Suppressor macrophage treated with lipopolysaccharide for 1 hour (primary cell): ENCODE measurements at regions not wholly inside any gene's neighbourhood (a gene's known extent, or its start where the extent isn't known, plus 50 kb on each side); places are given as distances from the start of the nearest gene placed in this dataset.

Source experiments
- DNase-seq, 3 donors: peaks; one replicate each; pipeline ENCODE4 v3.0.0-alpha.2; 2020 to 2022

DNA sequence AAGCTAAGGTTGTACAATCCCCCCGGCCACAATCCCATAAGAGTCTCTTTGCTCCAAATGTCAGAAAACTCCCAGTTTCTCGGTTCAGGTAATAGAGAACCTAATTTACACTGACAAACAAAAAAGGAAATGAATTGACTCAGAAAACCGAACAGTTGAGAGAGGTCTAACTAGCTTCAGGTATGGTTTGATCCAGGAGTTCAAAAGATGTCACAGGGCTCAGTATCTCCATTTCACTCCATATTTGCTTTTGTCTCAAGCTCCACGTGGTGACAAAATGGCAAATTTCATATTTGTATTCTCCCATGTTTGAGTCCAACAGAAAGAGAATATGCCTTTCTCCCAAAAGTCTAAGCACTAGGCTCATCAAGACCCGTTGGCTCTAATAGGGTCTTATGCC, 117.4 kb downstream of the AXIN2 start:
- DNase-seq, result no peak

DNA sequence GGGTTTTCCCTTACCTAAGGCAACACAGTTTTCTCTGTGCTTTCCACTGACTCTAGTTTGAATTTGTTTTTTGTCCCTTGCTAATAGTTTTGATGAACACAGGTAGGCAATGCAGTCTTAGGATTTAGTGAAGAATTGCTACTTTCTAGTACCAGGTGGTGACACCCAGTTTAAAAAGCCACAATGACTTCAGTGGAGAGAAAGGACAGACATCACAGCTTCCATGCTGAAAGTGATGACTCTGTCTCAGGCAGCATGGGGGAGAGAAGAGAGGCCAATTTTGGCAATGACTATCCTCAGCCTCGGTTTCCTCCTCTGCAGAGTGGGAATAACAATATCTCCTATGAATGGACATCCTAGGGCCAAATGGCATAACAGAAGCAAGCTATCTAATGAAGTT, 118.8 kb downstream of the AXIN2 start:
- no peak for DNase-seq

DNA sequence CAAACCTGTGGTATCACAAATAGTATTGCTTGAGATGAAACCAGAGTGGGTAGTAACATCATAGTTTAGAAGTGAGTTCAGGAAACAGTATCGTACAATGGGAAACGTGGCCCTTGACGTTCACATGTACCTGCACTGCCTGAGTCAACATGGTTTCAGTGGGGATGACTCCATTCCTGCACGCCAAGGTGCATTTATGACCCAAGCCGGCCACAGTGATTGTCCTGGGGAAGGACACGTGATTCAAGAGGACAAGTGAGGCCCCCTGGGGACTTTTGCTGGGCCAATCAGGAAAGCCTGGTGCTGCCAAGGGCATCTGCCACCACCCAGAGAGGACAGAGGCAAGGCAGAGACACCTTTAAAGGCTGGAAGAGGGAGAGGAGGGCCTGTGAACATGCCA, 119.2 kb downstream of the AXIN2 start:
- DNase-seq, result no peak

DNA sequence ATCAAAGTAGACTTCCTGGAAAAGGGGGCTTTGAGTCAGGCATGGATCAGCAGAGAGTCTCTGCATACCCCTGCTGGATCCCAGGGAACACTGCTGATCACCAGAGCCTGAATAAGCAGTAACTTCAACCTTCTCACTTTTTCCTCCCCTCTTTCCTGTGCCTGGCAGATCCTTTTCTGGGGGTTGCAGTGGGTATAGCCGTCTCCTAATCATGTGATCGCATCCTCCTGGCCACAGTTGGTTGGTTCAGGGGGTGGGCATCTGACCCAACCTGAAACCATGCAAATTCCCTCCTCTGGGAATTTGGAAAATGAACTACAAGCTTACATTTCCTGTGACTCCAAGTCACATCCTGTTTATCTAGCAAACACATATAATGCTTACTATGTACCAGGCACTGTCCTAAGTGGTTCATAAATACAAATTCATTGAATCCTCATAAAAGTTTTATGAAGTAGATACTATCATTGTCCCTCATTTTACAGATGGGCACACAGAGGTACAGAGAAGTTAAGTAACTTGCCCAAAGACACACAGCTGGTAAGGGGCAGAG, 120.3 kb downstream of the AXIN2 start:
- no peak for DNase-seq

DNA sequence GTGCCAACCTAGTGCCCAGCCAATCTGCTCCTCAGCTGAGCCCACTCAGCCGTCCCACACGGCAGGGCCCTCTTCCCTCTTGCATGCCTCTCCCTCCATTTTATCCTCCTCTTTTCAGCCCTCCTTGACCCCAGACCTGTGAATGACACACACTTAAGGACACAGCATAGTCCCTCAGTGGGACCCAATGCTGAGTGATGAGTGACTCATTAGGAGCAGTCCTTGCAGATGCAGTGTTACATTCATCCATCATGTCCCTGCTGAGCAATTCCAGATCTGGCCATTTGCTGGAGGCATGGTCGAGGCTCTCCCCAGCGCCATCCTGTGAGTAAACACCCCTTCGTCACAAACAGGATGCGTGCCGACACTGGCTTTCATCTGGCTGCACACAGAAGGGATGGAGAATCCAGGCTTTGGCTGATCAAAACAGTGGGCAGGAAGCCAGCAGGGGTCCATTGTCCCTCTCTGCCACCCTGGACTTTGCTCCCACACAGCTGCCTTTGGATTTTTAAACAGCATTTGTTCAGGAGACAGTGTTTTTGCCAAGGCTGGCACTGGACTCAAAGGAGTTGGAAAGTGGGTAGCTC, 122.6 kb downstream of the AXIN2 start:
- DNase-seq, result no peak

DNA sequence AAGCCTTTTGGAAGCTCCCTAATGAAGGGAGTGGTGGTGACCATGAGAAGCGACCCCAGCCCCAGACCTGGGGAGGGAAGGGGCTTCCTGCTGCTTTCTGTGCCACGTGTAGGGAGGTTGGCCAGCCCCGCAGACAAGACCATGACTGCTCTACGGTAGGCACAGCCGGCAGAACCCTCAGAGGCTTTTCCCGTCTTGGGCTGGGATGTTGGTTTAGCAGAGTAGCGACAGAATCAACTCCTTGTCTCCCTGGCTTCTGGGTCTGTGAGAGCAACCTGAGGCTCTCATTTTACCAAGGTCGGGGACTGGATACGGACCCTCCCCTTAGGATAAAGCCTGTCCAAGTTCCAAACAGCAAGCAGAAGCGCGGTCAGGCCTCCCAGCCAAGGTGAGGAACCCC, 123.3 kb downstream of the AXIN2 start:
- no peak for DNase-seq

DNA sequence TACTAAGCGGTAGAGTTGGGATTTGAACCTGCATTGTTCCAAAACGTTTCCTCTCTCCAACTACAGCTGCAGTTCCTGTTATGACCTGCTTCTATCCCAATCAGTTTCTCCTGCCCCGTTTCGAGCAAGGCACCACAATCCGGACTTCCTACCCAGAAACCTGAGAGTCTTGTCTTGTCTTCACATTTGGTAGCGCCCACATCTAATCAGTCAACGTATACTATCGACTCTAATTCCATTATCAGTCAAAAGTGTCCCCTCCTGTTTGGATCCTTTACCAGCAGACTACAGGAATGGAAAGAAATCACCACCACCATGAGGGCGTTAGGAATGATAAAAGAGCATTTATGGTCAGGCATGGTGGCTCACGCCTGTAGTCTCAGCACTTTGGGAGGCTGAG, 124.6 kb downstream of the AXIN2 start:
- no peak for DNase-seq

DNA sequence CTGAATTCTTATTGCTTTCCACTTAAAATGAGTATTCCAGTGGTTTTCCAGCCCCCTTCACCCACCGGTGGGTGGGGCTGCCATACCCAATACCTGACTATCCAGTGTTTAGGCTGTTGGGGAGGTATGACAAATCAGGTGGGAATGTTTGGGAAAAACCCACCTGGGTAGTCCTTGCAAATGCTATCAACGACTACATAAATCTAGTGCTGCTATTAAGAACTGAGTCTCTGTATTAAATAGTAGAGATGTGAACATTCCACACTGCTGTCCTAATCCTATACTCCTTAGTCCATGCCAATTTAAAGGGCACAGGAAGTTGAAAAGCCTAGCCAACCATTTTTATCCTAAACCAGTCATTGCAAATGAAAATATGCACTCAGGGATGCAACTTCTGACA, 126.6 kb downstream of the AXIN2 start:
- no peak for DNase-seq

DNA sequence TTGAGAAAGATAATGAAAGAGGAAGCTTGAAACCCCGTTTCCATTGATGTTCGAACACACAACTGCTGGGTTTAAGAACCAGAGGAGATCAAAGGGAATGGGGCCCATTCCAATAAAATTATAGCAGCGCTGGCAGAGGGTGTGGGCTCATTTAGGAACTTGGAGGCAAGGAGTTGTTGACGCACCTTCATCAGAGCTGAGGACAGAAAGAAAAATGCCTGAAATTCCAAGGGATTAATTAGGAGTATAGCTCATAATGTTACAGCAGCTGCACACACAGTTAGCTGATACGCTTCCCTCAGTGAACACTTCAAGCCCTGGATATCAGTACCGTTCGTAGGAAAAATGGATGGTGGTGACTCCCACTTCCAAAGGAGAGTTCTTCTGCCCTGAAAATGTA, 127.2 kb downstream of the AXIN2 start:
- DNase-seq, result no peak

DNA sequence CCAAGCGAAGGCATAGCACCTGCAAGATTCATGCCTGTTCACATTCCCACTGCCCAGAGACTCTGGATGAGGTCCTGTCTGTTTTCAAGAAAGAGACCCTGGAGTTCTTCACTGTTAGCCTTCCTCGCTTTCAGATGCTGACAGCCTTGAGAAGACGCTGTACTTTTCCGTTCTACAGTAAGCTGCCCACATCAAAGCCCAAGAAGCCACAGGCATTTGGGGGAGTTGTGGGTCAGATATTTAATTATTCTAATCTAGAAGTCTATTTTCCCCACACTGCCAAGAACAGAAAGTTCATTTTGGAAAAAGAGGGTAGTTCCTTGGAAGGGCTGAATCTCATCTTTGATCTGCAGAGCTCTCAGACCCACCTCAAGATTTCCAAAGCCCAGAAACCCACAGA, 127.9 kb downstream of the AXIN2 start:
- no peak for DNase-seq

DNA sequence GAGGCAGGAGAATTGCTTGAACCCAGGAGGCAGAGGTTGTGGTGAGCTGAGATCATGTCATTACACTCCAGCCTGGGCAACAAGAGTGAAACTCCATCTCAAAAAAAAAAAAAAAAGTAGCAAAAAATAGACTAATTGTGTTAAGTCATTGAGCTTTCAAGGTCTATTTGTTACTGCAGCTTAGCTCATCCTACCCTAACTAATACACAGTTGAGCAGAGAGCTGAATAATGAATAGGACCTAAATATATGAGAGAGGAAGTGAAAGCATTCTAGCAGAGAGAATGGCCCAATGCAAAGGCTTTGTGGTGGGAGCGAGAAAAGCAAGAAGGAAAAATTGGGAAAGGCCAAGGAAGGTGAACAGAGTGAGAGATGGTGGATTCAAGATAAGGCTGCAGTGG, 128.3 kb downstream of the AXIN2 start:
- DNase-seq, result no peak

DNA sequence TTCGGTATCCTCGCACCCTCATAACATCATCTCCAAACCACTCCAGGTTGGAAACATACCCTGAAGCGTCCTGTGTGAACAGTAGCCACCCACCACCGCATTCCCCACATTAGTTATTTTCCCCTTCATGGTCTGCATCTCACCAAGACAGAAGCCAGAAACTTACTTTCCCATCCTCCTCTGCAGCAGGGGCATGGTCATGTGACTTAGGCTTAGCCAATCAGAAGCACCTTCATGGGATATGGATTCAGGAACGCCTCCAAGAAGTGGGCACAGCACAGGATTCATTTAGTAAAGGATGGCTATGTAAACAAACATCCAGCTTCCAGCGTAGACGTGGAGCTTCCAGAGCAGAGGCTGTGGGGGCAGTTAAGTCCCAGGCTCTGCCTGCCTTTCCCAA, 130.3 kb downstream of the AXIN2 start:
- DNase-seq, result no peak

DNA sequence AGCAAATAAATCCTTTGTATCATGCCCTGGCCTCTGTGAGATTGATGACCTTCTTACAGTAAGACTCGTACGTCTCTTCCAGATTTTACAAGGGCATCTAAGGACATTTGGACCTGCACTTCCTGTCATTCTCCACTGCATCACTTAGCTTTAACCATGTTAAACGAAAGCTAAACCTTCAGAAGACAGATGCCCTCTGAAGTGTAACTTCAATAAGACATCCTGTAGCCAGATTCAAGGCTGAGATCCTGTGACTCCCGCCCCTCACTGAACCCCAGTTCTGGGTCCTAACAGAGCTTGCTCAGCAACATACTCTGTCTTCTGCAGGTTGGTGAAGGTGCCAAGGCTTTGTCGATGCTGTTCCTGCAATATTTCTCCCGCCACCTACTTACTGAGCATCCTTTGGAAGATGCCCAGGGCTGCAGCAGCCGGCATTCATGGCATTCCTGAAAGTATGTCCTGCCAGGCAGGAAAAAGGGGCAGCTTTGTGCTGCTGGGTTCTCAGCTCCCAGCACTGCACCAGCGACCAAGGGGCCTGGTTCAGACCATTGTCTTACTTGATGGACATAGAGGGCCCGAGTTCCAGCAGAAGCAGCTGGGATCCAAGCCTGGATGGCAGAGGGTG, 131.1 kb downstream of the AXIN2 start:
- no peak for DNase-seq

DNA sequence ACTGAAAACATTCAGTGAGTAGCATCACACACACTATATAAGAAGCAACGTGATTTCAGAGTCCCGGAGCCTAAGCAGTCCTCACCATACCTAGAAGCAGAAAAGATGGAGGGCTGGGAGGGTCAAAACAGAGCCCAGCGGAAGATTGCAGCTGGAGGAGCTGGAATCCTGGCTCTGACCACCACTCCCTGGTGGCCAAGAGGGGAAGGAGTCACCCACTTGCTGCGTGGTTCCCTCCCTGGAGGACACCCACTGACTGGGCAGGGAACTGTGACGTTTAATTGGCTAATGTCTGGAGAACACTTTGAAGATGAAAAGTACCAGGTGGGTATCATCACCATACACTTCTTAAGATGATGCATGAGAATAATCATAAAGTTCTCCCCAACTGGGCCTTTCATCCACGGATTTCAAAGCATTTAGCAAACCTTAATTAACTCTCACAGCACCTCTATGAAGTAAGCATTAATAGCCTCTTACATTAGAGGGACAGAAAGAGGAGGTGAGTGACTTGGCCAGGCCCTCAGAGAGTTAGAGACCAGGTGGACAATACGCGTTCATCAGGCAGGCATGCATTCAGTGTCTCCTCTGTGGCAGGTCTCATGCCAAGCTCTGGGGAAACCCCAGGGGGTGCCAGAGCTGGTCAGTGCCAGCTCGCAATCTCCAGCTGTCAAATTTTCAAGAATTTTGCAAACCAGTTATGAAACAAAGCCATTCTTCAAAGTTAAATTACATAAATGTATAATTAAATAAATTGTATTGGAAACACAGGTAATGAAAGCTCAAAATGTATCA, 137.9 kb downstream of the AXIN2 start:
- DNase-seq, result no peak

DNA sequence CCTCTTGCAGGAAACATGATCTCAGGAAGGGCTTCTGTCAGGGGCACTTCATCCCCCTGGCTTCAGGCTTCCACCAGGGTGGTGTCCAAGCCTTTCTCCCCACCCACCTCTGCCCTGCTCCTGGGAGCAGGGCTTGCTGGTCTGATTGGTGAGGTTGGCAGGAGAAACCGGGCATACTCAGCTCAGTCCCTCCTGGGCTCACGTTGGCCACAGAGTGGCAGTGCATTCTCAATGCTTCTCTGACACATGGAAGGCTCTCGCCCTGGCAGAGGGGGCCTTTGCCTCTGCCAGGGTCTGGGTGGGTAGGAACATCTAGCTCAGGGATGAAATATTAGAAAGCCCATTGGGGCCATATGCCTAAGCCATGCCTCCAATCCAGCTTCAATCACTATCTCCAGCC, 142.8 kb downstream of the AXIN2 start:
- no peak for DNase-seq

DNA sequence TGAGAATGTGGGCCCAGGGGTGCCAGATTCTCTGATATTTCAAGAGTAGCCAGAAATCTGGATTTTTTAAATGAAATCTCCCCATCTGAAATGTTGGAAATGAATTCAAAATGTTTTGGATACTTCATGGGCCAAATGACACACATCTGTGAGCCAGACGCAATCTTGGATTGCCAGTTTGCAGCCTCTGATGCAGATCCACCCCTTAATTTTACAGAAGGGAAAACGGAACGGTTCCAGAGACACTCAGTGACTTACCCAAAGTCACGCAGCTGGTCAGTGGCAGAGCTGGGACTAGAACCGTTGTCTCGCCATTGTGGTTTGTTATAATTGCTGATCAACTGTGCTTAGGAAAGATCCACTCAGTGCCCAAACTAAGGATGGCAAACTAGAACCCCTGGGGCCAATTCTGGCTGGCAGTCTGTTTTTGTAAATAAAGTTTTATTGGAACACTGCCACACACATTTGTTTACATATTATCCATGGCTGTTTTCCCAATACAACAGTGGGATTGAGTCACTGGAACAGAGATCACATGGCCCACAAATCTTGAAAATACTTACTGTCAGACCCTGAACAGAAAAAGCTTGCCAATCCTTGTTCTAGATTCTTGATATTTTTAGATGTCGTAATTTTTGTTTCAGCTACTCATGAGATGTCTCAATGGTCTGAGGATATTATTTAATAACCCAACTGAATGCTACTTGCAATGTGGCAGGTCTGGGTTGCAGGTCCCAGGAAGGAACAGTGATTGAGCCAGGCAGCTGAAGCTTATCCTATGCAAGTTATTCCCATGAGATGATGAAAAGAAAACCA, 143.8 kb downstream of the AXIN2 start:
- DNase-seq, result no peak

DNA sequence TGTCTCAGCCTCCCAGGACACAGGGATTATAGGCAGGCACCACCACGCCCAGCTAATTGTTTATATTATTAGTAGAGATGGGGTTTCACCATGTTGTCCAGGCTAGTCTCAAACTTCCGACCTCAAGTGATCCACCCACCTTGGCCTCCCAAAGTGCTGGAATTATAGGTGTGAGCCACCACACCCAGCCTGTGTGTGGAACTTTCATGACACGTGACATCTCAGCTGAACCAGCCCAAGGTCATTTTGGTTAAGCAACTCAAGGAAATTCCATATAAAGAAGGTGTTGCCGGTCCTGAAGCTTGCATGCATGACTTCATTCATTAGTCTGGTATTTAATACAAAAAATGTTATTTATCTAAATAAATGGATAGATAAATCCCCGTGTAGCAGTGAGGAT, 145.5 kb downstream of the AXIN2 start:
- no peak for DNase-seq

DNA sequence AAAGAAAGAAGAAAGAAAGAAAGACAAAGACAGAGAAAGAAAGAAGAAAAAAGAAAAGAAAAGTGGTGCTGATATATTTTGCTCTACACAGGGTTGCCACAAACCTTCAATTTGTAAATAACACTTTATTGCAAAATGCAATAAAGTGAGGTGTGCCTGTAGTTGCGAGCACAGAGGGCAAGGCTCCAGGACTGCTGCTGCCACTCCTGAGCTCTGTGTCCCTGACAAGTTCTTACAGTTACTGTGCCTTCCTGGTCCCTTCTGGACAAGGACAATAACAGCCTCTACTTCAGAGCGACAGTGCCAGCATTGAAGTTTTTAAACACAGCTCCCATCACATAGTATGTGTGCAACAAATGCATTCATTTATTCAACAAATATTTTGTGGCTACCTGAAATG, 148.1 kb downstream of the AXIN2 start:
- no peak for DNase-seq

DNA sequence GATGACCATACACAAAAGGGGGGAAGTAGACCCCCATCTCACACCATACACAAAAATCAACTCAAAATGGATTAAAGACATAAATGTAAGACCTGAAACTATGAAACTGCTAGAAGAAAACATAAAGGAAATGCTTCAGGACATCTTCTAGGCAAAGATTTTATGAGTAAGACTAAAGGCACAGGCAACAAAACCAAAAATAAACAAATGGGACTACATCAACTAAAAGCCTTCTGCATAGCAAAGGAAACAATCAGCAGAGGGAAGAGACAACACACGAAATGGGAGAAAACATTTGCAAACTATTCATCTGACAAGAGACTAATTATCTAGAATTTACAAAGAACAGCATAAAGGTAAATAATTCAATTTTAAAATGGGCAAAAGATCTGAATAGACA, 152.1 kb downstream of the AXIN2 start:
- no peak for DNase-seq

DNA sequence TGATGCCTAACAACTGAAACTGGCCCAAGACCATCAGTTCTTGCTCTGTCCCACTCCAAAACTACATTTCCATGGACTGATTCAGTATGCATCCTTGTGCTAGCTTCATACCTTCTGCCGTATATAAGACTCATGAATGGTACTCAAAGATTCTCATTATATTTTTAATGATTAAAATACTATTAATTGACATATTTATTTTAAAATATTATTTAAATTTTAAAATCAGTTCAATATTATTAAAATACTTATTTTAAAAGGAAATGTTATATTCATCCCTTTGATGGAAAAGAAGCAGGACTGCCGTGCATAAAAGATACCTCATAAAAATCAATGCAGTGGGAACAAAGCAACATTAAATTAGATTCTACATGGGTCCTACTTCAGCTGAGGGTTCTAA, 153.4 kb downstream of the AXIN2 start:
- no peak for DNase-seq

DNA sequence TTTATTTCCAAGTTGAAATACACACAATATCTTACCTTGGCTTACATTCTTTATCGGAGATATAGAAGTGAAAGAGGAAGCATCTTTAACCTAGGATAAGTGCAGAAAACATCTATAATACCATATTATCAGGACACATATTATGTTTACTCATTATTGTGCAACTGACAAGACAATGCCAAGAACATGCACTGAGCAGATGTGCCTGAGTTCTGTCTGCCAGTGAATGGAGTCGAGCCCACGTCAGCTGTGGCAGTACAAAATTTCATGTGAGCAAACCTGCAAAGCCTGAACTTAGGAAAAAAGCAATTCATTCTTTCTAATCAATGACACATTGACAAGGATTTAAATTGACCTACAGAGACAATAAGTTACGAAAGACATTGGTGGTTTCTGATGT, 154.4 kb downstream of the AXIN2 start:
- DNase-seq, result no peak

DNA sequence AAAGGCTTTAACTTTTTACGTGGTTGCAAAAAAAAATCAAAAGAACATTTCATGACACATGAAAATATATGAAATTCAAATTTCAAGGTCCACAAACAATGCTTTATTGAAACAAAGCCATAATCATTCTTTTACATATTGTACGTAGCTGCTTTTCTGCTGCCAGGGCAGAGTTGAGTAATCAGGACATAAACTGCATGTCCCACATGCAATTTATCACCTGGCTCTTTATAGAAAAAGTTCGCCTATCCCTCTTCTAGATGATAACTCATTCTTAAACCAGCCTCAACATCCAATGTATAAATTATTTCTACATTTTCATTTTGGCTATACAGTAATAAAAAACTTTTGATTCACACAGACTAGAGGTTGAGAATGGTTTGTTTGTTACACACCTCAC, 154.9 kb downstream of the AXIN2 start:
- no peak for DNase-seq

DNA sequence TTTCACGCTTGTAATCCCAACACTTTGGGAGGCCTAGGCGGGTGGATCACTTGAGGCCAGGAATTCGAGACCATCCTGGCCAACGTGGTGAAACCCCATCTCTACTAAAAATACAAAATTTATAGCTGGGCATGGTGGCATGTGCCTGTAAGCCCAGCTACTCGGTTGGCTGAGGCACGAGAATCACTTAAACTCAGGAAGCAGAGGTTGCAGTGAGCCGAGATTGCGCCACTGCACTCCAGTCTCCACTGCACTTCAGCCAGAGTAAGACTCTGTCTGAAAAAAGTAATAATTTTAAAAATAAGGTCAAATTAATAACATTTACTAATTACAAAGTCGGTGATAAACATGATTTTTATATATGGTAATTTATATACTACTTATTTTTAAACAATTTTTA, 155.9 kb downstream of the AXIN2 start:
- DNase-seq, result no peak
